B cell (primary cell): ENCODE measurements at regions not wholly inside any gene's neighbourhood (a gene's known extent, or its start where the extent isn't known, plus 50 kb on each side); places are given as distances from the start of the nearest gene placed in this dataset.

Experiments used
- ATAC-seq: fragments of 200-7000 bp; cut with Tn5 transposase; one replicate; pipeline ENCODE4 v1.10.0; 2021; ENCODE audit warnings: low read depth, mild to moderate bottlenecking, moderate number of reproducible peaks, moderate library complexity
- CTCF ChIA-PET: fragments of 350-600 bp; sonication (Branson Sonifier 250); formaldehyde crosslinking; loops from one replicate; lab custom pipeline; 2021; ENCODE audit warnings: antibody characterized with exemption, inconsistent platforms; lab: Charles Lee
- POLR2A ChIA-PET: fragments of 350-600 bp; sonication (Branson Sonifier 250); formaldehyde crosslinking; loops from one replicate; lab custom pipeline; 2021; ENCODE audit warnings: antibody characterized with exemption; lab: Charles Lee
- DNase-seq: peaks from one replicate; pipeline ENCODE4 v3.0.0; 2013
- H2AFZ ChIP-seq: 2 replicates; pipeline ENCODE4 v1.6.1; 2012; ENCODE audit warnings: mild to moderate bottlenecking, low read depth, low read length; ENCODE audit not compliant: insufficient read depth, poor library complexity, severe bottlenecking
- H3K27ac ChIP-seq, 2 donors: 1 replicate in 1 of 2; 2 replicates in 1 of 2; pipeline ENCODE4 v1.5.1; 2012 to 2013; ENCODE audit warnings: low read length in 2 of 2, mild to moderate bottlenecking in 2 of 2, moderate library complexity in 1 of 2
- H3K27me3 ChIP-seq, 4 experiments: fragments of 200-600 bp in 1 of 4; sonication (generic) in 1 of 4; replicated peaks in 1 of 4; 1 replicate in 2 of 4; 2 replicates in 2 of 4; pipeline versions ENCODE4 v1.6.1 to v1.7.0; 2013 to 2016; ENCODE audit warnings: low read length in 3 of 4, mild to moderate bottlenecking in 2 of 4, mixed read lengths in 1 of 4, moderate library complexity in 1 of 4; ENCODE audit not compliant: insufficient read depth in 4 of 4, control insufficient read depth in 3 of 4; ENCODE audit errors: control extremely low read depth in 1 of 4
- H3K36me3 ChIP-seq, 2 experiments: replicated peaks in 1 of 2; 1 replicate in 1 of 2; 2 replicates in 1 of 2; pipeline versions ENCODE4 v1.6.1 to v1.7.1; 2013; ENCODE audit warnings: low read length in 1 of 2; ENCODE audit not compliant: insufficient read depth in 2 of 2, control insufficient read depth in 1 of 2; ENCODE audit errors: control extremely low read depth in 1 of 2, extremely low read depth in 1 of 2
- H3K4me1 ChIP-seq, 2 donors: fragments of 200-600 bp in 1 of 2; sonication (generic) in 1 of 2; 1 replicate in 1 of 2; 2 replicates in 1 of 2; pipeline versions ENCODE4 v1.5.1 to v1.6.1; 2013 to 2017; ENCODE audit warnings: low read length in 2 of 2; ENCODE audit not compliant: control insufficient read depth in 2 of 2, insufficient read depth in 2 of 2
- H3K4me2 ChIP-seq: replicated peaks from 2 replicates; pipeline ENCODE3; 2012; ENCODE audit warnings: mild to moderate bottlenecking, low read depth, low read length; ENCODE audit not compliant: poor library complexity, severe bottlenecking
- H3K4me3 ChIP-seq, 5 experiments: fragments of 200-600 bp in 1 of 5; sonication (generic) in 1 of 5; 1 replicate in 3 of 5; 2 replicates in 2 of 5; pipeline versions ENCODE4 v1.5.1 to v1.7.0; 2011 to 2016; ENCODE audit warnings: low read length in 4 of 5, mild to moderate bottlenecking in 4 of 5, low read depth in 2 of 5, control low read depth in 1 of 5, moderate library complexity in 1 of 5; ENCODE audit not compliant: insufficient read depth in 1 of 5; ENCODE audit errors: control extremely low read depth in 1 of 5, extremely low read depth in 1 of 5
- H3K79me2 ChIP-seq: fragments of 200-600 bp; sonication (generic); one replicate; pipeline ENCODE4 v1.6.0; 2016; ENCODE audit warnings: low read length; ENCODE audit not compliant: control insufficient read depth, insufficient read depth
- H3K9ac ChIP-seq: fragments of 200-600 bp; sonication (generic); 2 replicates; pipeline ENCODE4 v1.6.1; 2017; ENCODE audit warnings: mild to moderate bottlenecking, low read length, moderate library complexity
- H3K9me3 ChIP-seq, 3 donors: one replicate each; pipeline versions ENCODE4 v1.6.1 to v1.7.1; 2013; ENCODE audit warnings: low read length in 2 of 3; ENCODE audit not compliant: control insufficient read depth in 2 of 3, insufficient read depth in 1 of 3; ENCODE audit errors: control extremely low read depth in 1 of 3
- H4K20me1 ChIP-seq: 2 replicates; pipeline ENCODE4 v1.6.0; 2012; ENCODE audit warnings: mild to moderate bottlenecking, low read length; ENCODE audit not compliant: insufficient read depth, control insufficient read depth, poor library complexity, severe bottlenecking
- H3K27ac Mint-ChIP-seq: one replicate; pipeline ENCODE4 v1.8.0; 2021; ENCODE audit warnings: mixed read lengths
- H3K27me3 Mint-ChIP-seq: one replicate; pipeline ENCODE4 v1.8.0; 2021; ENCODE audit warnings: mixed read lengths
- H3K4me1 Mint-ChIP-seq: one replicate; pipeline ENCODE4 v1.8.0; 2021; ENCODE audit warnings: mixed read lengths
- H3K4me3 Mint-ChIP-seq: one replicate; pipeline ENCODE4 v1.8.0; 2021; ENCODE audit warnings: mixed read lengths
- H3K9me3 Mint-ChIP-seq: one replicate; pipeline ENCODE4 v1.8.0; 2022; ENCODE audit warnings: mixed read lengths; ENCODE audit not compliant: insufficient read depth
- CTCF ChIP-seq: fragments of 200-600 bp; IDR thresholded peaks from one replicate; pipeline ENCODE4 v1.8.0; 2022; ENCODE audit warnings: antibody characterized with exemption, mild to moderate bottlenecking
- EZH2 ChIP-seq: IDR thresholded peaks from 2 replicates; pipeline ENCODE4 v1.6.1; 2012; ENCODE audit warnings: borderline replicate concordance, low read depth, mild to moderate bottlenecking, moderate library complexity, low read length; ENCODE audit not compliant: insufficient read depth, poor library complexity, severe bottlenecking
- WGBS: methylation state at CpG from one replicate; pipeline ENCODE4 v1.1.5; 2013; ENCODE audit warnings: missing lambda C conversion rate; ENCODE audit not compliant: insufficient coverage; 5-methylcytosine and 5-hydroxymethylcytosine counted together
- intact Hi-C: fragments of 100-400 bp; cut with micrococcal nuclease; formaldehyde crosslinking; loops from one replicate; pipeline ENCODE4 v1.10.0; 2022

- Histone ChIP-seq H4K20me1 (no peaks in the 10 kb centered on the region), H3K36me3 (no peaks in the 10 kb centered on the region), H3K79me2 (no peaks in the 10 kb centered on the region), H2AFZ (no peak overlapping the region), H3K27ac (no peak overlapping the region), H3K9ac (no peak overlapping the region), H3K27me3 (peaks cover 0 to 2% (median 0%) of the 10 kb centered on the region in 4 experiments), H3K9me3 (peaks cover 0 to 4% (median 0%) of the 10 kb centered on the region in 3 donors), H3K4me3 (no peak overlapping the region), H3K4me2 (no peak overlapping the region), H3K4me1 (no peaks in the 10 kb centered on the region)
- CTCF ChIA-PET, result no interaction called here
- Mint-ChIP-seq H3K4me1 (no peaks in the 10 kb centered on the region), H3K27me3 (no peaks in the 10 kb centered on the region), H3K27ac (no peak overlapping the region), H3K9me3 (no peaks in the 10 kb centered on the region), H3K4me3 (no peak overlapping the region)
- no peak for TF ChIP-seq CTCF
- no peak for TF ChIP-seq EZH2
- 67% methylated on average over 4 of the region's 4 CpGs for WGBS
- intact Hi-C loops, result no loop called here
- POLR2A ChIA-PET, result no interaction called here
- no peak for DNase-seq
- no peak for ATAC-seq
These were observed 533.5 kb downstream of the BUD13 start for GRCh38 chr11:116239247-116239646.

GRCh38 chr11:116234989-116235568 is 537.7 kb downstream of the BUD13 start:
- ChIA-PET POLR2A (no interaction called here), CTCF (no interaction called here)
- Histone ChIP-seq H3K4me1 (no peaks in the 10 kb centered on the region), H3K36me3 (no peaks in the 10 kb centered on the region), H3K79me2 (no peaks in the 10 kb centered on the region), H3K27me3 (peaks cover 0 to 2% (median 0%) of the 10 kb centered on the region in 4 experiments), H3K9ac (no peak overlapping the region), H4K20me1 (no peaks in the 10 kb centered on the region), H3K27ac (no peak overlapping the region), H2AFZ (no peak overlapping the region), H3K9me3 (peaks cover 0 to 4% (median 0%) of the 10 kb centered on the region in 3 donors), H3K4me2 (no peak overlapping the region), H3K4me3 (no peak overlapping the region)
- no peaks in the 10 kb centered on the region for H3K27me3 Mint-ChIP-seq
- DNase-seq (no peak), ATAC-seq (no peak)
- TF ChIP-seq CTCF (no peak), EZH2 (no peak)
- H3K27ac Mint-ChIP-seq, result no peak overlapping the region
- no peaks in the 10 kb centered on the region for H3K4me1 Mint-ChIP-seq
- 70% methylated on average over 5 of the region's 6 CpGs for WGBS
- intact Hi-C loops, result no loop called here
- H3K9me3 Mint-ChIP-seq, result no peaks in the 10 kb centered on the region
- no peak overlapping the region for H3K4me3 Mint-ChIP-seq
